ENCODE measurements at regions not wholly inside any gene's neighbourhood (a gene's known extent, or its start where the extent isn't known, plus 50 kb on each side); places are given as distances from the start of the nearest gene placed in this dataset.

- Histone ChIP-seq H2BK12ac (ENCODE audit: low read length in 2 of 2) (no peak overlapping the region), H3K18ac (ENCODE audit: low read depth in 1 of 2, low read length in 2 of 2) (no peak overlapping the region), H3K4me3 (ENCODE audit: insufficient read depth in 1 of 2, low read depth in 1 of 2, low read length in 2 of 2) (no peak overlapping the region), H3K9me3 (ENCODE audit: control insufficient read depth, low read length) (no peaks in the 10 kb centered on the region), H3K4ac (ENCODE audit: low read depth in 1 of 2, low read length in 2 of 2) (no peak overlapping the region), H3K4me1 (ENCODE audit: control insufficient read depth, insufficient read depth, low read depth, low read length) (no peaks in the 10 kb centered on the region), H2BK120ac (ENCODE audit: low read depth, low read length) (no peak overlapping the region), H3K23ac (ENCODE audit: low read length in 2 of 2) (no peak overlapping the region), H3K79me1 (replicated peaks; ENCODE audit: low read length, poor library complexity, severe bottlenecking) (no peaks in the 10 kb centered on the region), H3K27me3 (ENCODE audit: control insufficient read depth in 1 of 2, insufficient read depth in 1 of 2, low read length in 2 of 2) (no peaks in the 10 kb centered on the region), H3K14ac (ENCODE audit: low read length in 2 of 2) (no peak overlapping the region), H2BK15ac (ENCODE audit: low read depth, poor library complexity, severe bottlenecking) (no peak overlapping the region), H3K36me3 (ENCODE audit: control insufficient read depth in 1 of 2, insufficient read depth in 2 of 2, low read depth in 1 of 2, low read length in 2 of 2) (no peaks in the 10 kb centered on the region), H2AFZ (ENCODE audit: low read depth, low read length) (no peak overlapping the region), H3K4me2 (ENCODE audit: low read length, poor library complexity, severe bottlenecking) (no peak overlapping the region), H3K9ac (ENCODE audit: low read length) (no peak overlapping the region), H2BK5ac (ENCODE audit: low read depth, low read length, poor library complexity, severe bottlenecking) (no peak overlapping the region), H3K27ac (ENCODE audit: low read length, poor library complexity, severe bottlenecking) (no peak overlapping the region), H2AK5ac (ENCODE audit: low read length, severe bottlenecking) (no peak overlapping the region), H4K8ac (ENCODE audit: low read length) (no peak overlapping the region), H4K91ac (ENCODE audit: low read length) (no peak overlapping the region)
- WGBS = 100% methylated on average over 2 of the region's 2 CpGs
- no peak for DNase-seq
Measured at GRCh38 chr18:40160361-40160760, 1794.7 kb upstream of the PIK3C3 start.

DNA sequence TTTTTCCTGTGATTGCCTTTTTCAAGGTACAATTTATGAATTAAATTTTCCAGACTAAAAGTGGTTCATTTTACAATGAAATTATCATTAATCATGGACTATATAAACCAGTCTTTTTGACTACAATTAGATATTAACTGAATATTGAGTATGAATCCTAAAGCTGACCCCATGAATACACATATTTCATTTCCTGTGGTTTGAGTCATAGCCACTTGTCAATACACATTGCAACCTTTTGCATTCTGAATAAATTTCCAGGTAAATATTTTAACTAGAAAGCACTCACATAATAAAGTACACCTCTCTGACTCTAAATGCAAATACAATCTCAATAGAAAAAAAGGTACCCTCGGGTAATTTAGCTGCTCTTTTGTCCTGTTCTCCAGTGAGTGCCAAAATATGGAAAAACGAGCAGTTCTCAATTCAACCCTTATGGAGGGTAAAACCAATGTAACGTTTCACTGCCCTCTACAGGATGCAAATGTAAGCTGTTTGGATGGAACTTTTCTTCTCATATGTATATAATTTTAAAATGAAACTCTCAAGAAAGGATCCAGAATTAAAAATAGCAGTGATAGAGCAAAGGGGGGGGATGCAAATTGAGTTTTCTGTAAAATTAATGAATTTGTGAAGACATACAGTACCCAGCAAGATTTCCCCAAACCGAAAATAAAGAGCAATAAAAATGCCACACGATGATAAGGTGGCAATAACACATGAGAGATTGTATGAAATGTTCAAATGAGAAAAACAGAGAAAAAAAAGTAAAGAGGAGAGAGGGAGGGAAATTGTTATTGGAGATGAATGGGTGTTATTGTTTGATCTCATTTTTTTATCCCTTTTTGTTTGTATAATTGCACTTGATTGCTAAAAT is 1795.7 kb upstream of the PIK3C3 start:
- Histone ChIP-seq H3K14ac (ENCODE audit: low read length in 2 of 2) (no peak overlapping the region), H3K4me1 (ENCODE audit: control insufficient read depth, insufficient read depth, low read depth, low read length) (no peaks in the 10 kb centered on the region), H3K9me3 (ENCODE audit: control insufficient read depth, low read length) (no peaks in the 10 kb centered on the region), H4K8ac (ENCODE audit: low read length) (no peak overlapping the region), H3K27ac (ENCODE audit: low read length, poor library complexity, severe bottlenecking) (no peak overlapping the region), H3K79me1 (replicated peaks; ENCODE audit: low read length, poor library complexity, severe bottlenecking) (no peaks in the 10 kb centered on the region), H2BK5ac (ENCODE audit: low read depth, low read length, poor library complexity, severe bottlenecking) (no peak overlapping the region), H3K9ac (ENCODE audit: low read length) (no peak overlapping the region), H3K4ac (ENCODE audit: low read depth in 1 of 2, low read length in 2 of 2) (no peak overlapping the region), H3K18ac (ENCODE audit: low read depth in 1 of 2, low read length in 2 of 2) (no peak overlapping the region), H3K36me3 (ENCODE audit: control insufficient read depth in 1 of 2, insufficient read depth in 2 of 2, low read depth in 1 of 2, low read length in 2 of 2) (no peaks in the 10 kb centered on the region), H4K91ac (ENCODE audit: low read length) (no peak overlapping the region), H3K23ac (ENCODE audit: low read length in 2 of 2) (no peak overlapping the region), H3K4me3 (ENCODE audit: insufficient read depth in 1 of 2, low read depth in 1 of 2, low read length in 2 of 2) (no peak overlapping the region), H2AK5ac (ENCODE audit: low read length, severe bottlenecking) (no peak overlapping the region), H2BK15ac (ENCODE audit: low read depth, poor library complexity, severe bottlenecking) (no peak overlapping the region), H2AFZ (ENCODE audit: low read depth, low read length) (no peak overlapping the region), H3K27me3 (ENCODE audit: control insufficient read depth in 1 of 2, insufficient read depth in 1 of 2, low read length in 2 of 2) (no peaks in the 10 kb centered on the region), H3K4me2 (ENCODE audit: low read length, poor library complexity, severe bottlenecking) (no peak overlapping the region), H2BK12ac (ENCODE audit: low read length in 2 of 2) (no peak overlapping the region), H2BK120ac (ENCODE audit: low read depth, low read length) (no peak overlapping the region)
- 58% methylated on average over 3 of the region's 5 CpGs for WGBS
- DNase-seq = peak; percentile 48

- WGBS = 92% methylated on average over 2 of the region's 7 CpGs
- no peak overlapping the region for H3K27ac ChIP-seq (ENCODE audit: low read length, poor library complexity, severe bottlenecking)
- no peaks in the 10 kb centered on the region for H3K4me1 ChIP-seq (ENCODE audit: control insufficient read depth, insufficient read depth, low read depth, low read length)
- no peaks in the 10 kb centered on the region for H3K9me3 ChIP-seq (ENCODE audit: control insufficient read depth, low read length)
- no peak overlapping the region for H3K23ac ChIP-seq (ENCODE audit: low read length in 2 of 2)
- H3K14ac ChIP-seq (ENCODE audit: low read length in 2 of 2) = no peak overlapping the region
- H4K91ac ChIP-seq (ENCODE audit: low read length) = no peak overlapping the region
- H2AK5ac ChIP-seq (ENCODE audit: low read length, severe bottlenecking) = no peak overlapping the region
- DNase-seq = no peak
- H2AFZ ChIP-seq (ENCODE audit: low read depth, low read length) = no peak overlapping the region
- no peak overlapping the region for H3K9ac ChIP-seq (ENCODE audit: low read length)
- H3K4ac ChIP-seq (ENCODE audit: low read depth in 1 of 2, low read length in 2 of 2) = no peak overlapping the region
- no peaks in the 10 kb centered on the region for H3K27me3 ChIP-seq (ENCODE audit: control insufficient read depth in 1 of 2, insufficient read depth in 1 of 2, low read length in 2 of 2)
- H2BK15ac ChIP-seq (ENCODE audit: low read depth, poor library complexity, severe bottlenecking) = no peak overlapping the region
- H2BK120ac ChIP-seq (ENCODE audit: low read depth, low read length) = no peak overlapping the region
- no peak overlapping the region for H2BK12ac ChIP-seq (ENCODE audit: low read length in 2 of 2)
- H3K18ac ChIP-seq (ENCODE audit: low read depth in 1 of 2, low read length in 2 of 2) = no peak overlapping the region
- no peaks in the 10 kb centered on the region for H3K79me1 ChIP-seq (replicated peaks; ENCODE audit: low read length, poor library complexity, severe bottlenecking)
- H3K4me3 ChIP-seq (ENCODE audit: insufficient read depth in 1 of 2, low read depth in 1 of 2, low read length in 2 of 2) = no peak overlapping the region
- H3K36me3 ChIP-seq (ENCODE audit: control insufficient read depth in 1 of 2, insufficient read depth in 2 of 2, low read depth in 1 of 2, low read length in 2 of 2) = no peaks in the 10 kb centered on the region
- H3K4me2 ChIP-seq (ENCODE audit: low read length, poor library complexity, severe bottlenecking) = no peak overlapping the region
- H4K8ac ChIP-seq (ENCODE audit: low read length) = no peak overlapping the region
- no peak overlapping the region for H2BK5ac ChIP-seq (ENCODE audit: low read depth, low read length, poor library complexity, severe bottlenecking)
Measured at GRCh38 chr18:40157120-40157519, 1797.9 kb upstream of the PIK3C3 start.

DNA sequence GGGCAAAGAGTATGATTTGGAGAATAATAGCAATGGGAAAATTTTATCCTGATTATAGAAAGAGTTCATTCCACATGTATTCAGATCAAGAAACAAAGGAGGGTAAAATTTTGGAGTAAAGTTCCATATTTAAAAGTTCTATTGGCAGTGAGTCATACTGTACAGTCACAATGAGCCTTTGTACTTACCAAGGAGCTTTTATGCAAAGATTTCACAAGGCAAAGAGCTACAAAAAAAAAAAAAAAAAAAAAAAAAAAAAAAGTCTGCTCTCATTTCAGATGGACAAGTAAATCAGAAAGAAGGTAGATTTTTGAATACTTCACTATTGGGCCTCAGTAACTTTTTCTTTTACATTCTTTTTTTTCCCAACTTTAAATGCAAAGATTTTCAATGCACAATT is 1802.2 kb upstream of the PIK3C3 start:
- H3K27ac ChIP-seq (ENCODE audit: low read length, poor library complexity, severe bottlenecking) = no peak overlapping the region
- no peaks in the 10 kb centered on the region for H3K79me1 ChIP-seq (replicated peaks; ENCODE audit: low read length, poor library complexity, severe bottlenecking)
- no peaks in the 10 kb centered on the region for H3K9me3 ChIP-seq (ENCODE audit: control insufficient read depth, low read length)

More for the DNA sequence above, 1802.2 kb upstream of the PIK3C3 start:
- Histone ChIP-seq H2BK5ac (ENCODE audit: low read depth, low read length, poor library complexity, severe bottlenecking) (no peak overlapping the region), H2BK12ac (ENCODE audit: low read length in 2 of 2) (no peak overlapping the region), H2BK15ac (ENCODE audit: low read depth, poor library complexity, severe bottlenecking) (no peak overlapping the region), H2AK5ac (ENCODE audit: low read length, severe bottlenecking) (no peak overlapping the region), H3K4me3 (ENCODE audit: insufficient read depth in 1 of 2, low read depth in 1 of 2, low read length in 2 of 2) (no peak overlapping the region), H4K91ac (ENCODE audit: low read length) (no peak overlapping the region), H3K14ac (ENCODE audit: low read length in 2 of 2) (no peak overlapping the region), H3K27me3 (ENCODE audit: control insufficient read depth in 1 of 2, insufficient read depth in 1 of 2, low read length in 2 of 2) (no peaks in the 10 kb centered on the region), H2BK120ac (ENCODE audit: low read depth, low read length) (no peak overlapping the region), H3K4ac (ENCODE audit: low read depth in 1 of 2, low read length in 2 of 2) (no peak overlapping the region), H3K9ac (ENCODE audit: low read length) (no peak overlapping the region), H3K4me2 (ENCODE audit: low read length, poor library complexity, severe bottlenecking) (no peak overlapping the region), H2AFZ (ENCODE audit: low read depth, low read length) (no peak overlapping the region), H3K18ac (ENCODE audit: low read depth in 1 of 2, low read length in 2 of 2) (no peak overlapping the region), H3K36me3 (ENCODE audit: control insufficient read depth in 1 of 2, insufficient read depth in 2 of 2, low read depth in 1 of 2, low read length in 2 of 2) (no peaks in the 10 kb centered on the region), H3K23ac (ENCODE audit: low read length in 2 of 2) (no peak overlapping the region), H4K8ac (ENCODE audit: low read length) (no peak overlapping the region), H3K4me1 (ENCODE audit: control insufficient read depth, insufficient read depth, low read depth, low read length) (no peaks in the 10 kb centered on the region)
- DNase-seq = no peak
